C4-2B (cell line): ENCODE measurements at regions not wholly inside any gene's neighbourhood (a gene's known extent, or its start where the extent isn't known, plus 50 kb on each side); places are given as distances from the start of the nearest gene placed in this dataset.

Experiments used
- CTCF ChIP-seq: fragments of 450-650 bp; conservative IDR thresholded peaks from 2 replicates; pipeline ENCODE4 v1.5.1; 2017; ENCODE audit warnings: mild to moderate bottlenecking
- ZFX ChIP-seq: fragments of 450-650 bp; IDR thresholded peaks from 2 replicates; pipeline ENCODE4 v1.6.1; 2017

DNA sequence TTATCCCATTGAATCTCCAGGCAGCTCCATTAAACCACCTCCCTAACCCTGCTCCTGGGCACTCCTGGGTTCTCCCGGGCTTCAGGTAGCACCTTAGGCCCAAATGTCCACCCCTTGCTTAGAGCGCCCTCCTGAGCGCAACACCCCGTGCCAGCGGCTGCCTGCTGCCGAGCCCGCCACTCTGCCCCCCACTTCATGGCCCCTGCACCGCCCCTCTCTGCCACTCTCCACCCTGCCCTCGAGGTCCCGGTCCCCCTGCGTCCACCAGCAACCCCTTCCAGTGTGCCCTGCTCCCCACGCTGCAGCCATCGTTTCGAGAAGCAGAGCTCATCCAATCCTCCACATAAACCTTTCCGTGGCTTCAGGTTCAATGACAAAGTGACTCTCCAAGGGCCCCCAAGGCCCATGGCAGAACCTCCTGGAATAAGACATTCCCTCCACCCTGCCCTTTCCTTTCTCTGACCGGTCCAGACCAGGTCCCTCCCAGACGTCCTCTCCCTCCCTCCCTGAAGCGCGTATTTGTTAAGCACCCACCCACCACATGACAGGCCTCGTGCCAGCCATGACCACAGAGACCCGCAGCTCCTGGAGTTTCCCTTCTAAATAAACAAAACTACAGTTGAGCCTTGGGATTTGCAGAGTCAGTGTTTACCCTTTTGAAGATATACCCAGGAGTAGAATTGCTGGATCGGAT, 66.6 kb downstream of the ARHGEF18 start:
- TF ChIP-seq CTCF: no peak
- TF ChIP-seq ZFX: no peak
